ENCODE measurements at regions not wholly inside any gene's neighbourhood (a gene's known extent, or its start where the extent isn't known, plus 50 kb on each side); places are given as distances from the start of the nearest gene placed in this dataset.

- TF ChIP-seq CTCF (optimal IDR thresholded peaks at IDR 0.05 in 1 of 3, IDR thresholded peaks at IDR 0.05 in 1 of 3, conservative IDR thresholded peaks at IDR 0.05 in 1 of 3; ENCODE audit: extremely low read depth in 1 of 3, insufficient read depth in 2 of 3, low read length in 3 of 3) (no peak), EZH2 (IDR thresholded peaks at IDR 0.05; ENCODE audit: low read length) (no peak)
Measured at GRCh38 chr3:82628385-82629014, 867.1 kb upstream of the GBE1 start.

All from keratinocyte (primary cell).